ENCODE measurements at regions not wholly inside any gene's neighbourhood (a gene's known extent, or its start where the extent isn't known, plus 50 kb on each side); places are given as distances from the start of the nearest gene placed in this dataset.

- no peak for TF ChIP-seq CTCF (conservative IDR thresholded peaks at IDR 0.05; ENCODE audit: low read length)
- TF ChIP-seq EZH2phosphoT487 (IDR thresholded peaks at IDR 0.05; ENCODE audit: borderline replicate concordance, low read depth, low read length) = no peak
These were observed 142.3 kb upstream of the CDH5 start for GRCh38 chr16:66224186-66224585.
